Loucy (cell line): ENCODE measurements at regions not wholly inside any gene's neighbourhood (a gene's known extent, or its start where the extent isn't known, plus 50 kb on each side); places are given as distances from the start of the nearest gene placed in this dataset.

Experiments used
- H2AFZ ChIP-seq: fragments of 200-600 bp; sonication (generic); 2 replicates; pipeline ENCODE4 v1.6.0; 2016; ENCODE audit warnings: antibody characterized with exemption, mild to moderate bottlenecking, low read length, moderate library complexity
- H3F3A ChIP-seq: fragments of 200-600 bp; 2 replicates; pipeline ENCODE4 v1.6.0; 2016; ENCODE audit warnings: antibody characterized with exemption, low read depth, mild to moderate bottlenecking
- H3K27me3 ChIP-seq: fragments of 200-600 bp; sonication (generic); 2 replicates; pipeline ENCODE4 v1.6.1; 2014; ENCODE audit warnings: low read length, mild to moderate bottlenecking; ENCODE audit not compliant: insufficient read depth, poor library complexity, severe bottlenecking
- H3K36me3 ChIP-seq: fragments of 200-600 bp; sonication (generic); 2 replicates; pipeline ENCODE4 v1.6.1; 2016; ENCODE audit warnings: low read length; ENCODE audit not compliant: insufficient read depth
- H3K4me1 ChIP-seq: fragments of 200-600 bp; sonication (generic); 2 replicates; pipeline ENCODE4 v1.5.1; 2014; ENCODE audit warnings: low read length, mild to moderate bottlenecking; ENCODE audit not compliant: insufficient read depth, poor library complexity, severe bottlenecking
- H3K4me2 ChIP-seq: fragments of 200-600 bp; sonication (generic); 2 replicates; pipeline ENCODE4 v1.6.0; 2014; ENCODE audit warnings: antibody characterized with exemption, low read length, low read depth, mild to moderate bottlenecking; ENCODE audit not compliant: poor library complexity, severe bottlenecking
- H3K4me3 ChIP-seq: fragments of 200-600 bp; sonication (generic); 2 replicates; pipeline ENCODE4 v1.5.1; 2014; ENCODE audit warnings: low read length, mild to moderate bottlenecking, mixed read lengths; ENCODE audit not compliant: poor library complexity, severe bottlenecking
- H3K79me2 ChIP-seq: fragments of 200-600 bp; sonication (generic); 2 replicates; pipeline ENCODE4 v1.6.1; 2014; ENCODE audit warnings: low read length; ENCODE audit not compliant: insufficient read depth
- H3K9ac ChIP-seq: fragments of 200-600 bp; sonication (generic); 2 replicates; pipeline ENCODE4 v1.6.0; 2014; ENCODE audit warnings: mild to moderate bottlenecking, low read depth, low read length, moderate library complexity; ENCODE audit not compliant: poor library complexity, severe bottlenecking
- H3K9me2 ChIP-seq: fragments of 200-600 bp; sonication (generic); replicated peaks from 2 replicates; pipeline ENCODE4 v1.6.1; 2016; ENCODE audit warnings: low read depth, low read length, mixed read lengths
- H3K9me3 ChIP-seq: fragments of 200-600 bp; sonication (generic); 2 replicates; pipeline ENCODE4 v1.6.1; 2014; ENCODE audit warnings: mild to moderate bottlenecking, antibody characterized with exemption, low read length, low read depth; ENCODE audit not compliant: insufficient read depth
- H4K20me1 ChIP-seq: fragments of 200-600 bp; sonication (generic); 2 replicates; pipeline ENCODE4 v1.6.0; 2014; ENCODE audit warnings: antibody characterized with exemption, low read length, mild to moderate bottlenecking; ENCODE audit not compliant: insufficient read depth, poor library complexity, severe bottlenecking
- CTCF ChIP-seq: fragments of 200-600 bp; sonication (generic); conservative IDR thresholded peaks from 2 replicates; pipeline ENCODE4 v1.5.1; 2014; ENCODE audit warnings: mild to moderate bottlenecking, antibody characterized with exemption, low read length
- EZH2phosphoT487 ChIP-seq: fragments of 200-600 bp; IDR thresholded peaks from 2 replicates; pipeline ENCODE4 v1.6.1; 2018; ENCODE audit warnings: antibody characterized with exemption, mild to moderate bottlenecking, moderate library complexity, borderline replicate concordance

- Histone ChIP-seq H3K4me2 (no peak overlapping the region), H3K27me3 (no peaks in the 10 kb centered on the region), H3F3A (peaks cover 3% of the 10 kb centered on the region; the same call in 1 of the 2 replicates), H3K4me1 (peaks cover 38% of the 10 kb centered on the region), H3K4me3 (no peak overlapping the region), H4K20me1 (no peaks in the 10 kb centered on the region), H3K36me3 (no peaks in the 10 kb centered on the region), H3K9me3 (no peaks in the 10 kb centered on the region), H3K79me2 (no peaks in the 10 kb centered on the region), H3K9ac (no peak overlapping the region), H3K9me2 (no peaks in the 10 kb centered on the region), H2AFZ (no peak overlapping the region)
- TF ChIP-seq EZH2phosphoT487 (no peak), CTCF (no peak)
These were observed 474.0 kb downstream of the FOXO1 start for GRCh38 chr13:40192452-40192851.

GRCh38 chr13:40192858-40193257 lies 473.6 kb downstream of the FOXO1 start:
- no peaks in the 10 kb centered on the region for H3K36me3 ChIP-seq
- H3F3A ChIP-seq, result peaks cover 3% of the 10 kb centered on the region; the same call in 1 of the 2 replicates
- H3K9me2 ChIP-seq, result no peaks in the 10 kb centered on the region
- peaks cover 37% of the 10 kb centered on the region for H3K4me1 ChIP-seq
- no peaks in the 10 kb centered on the region for H3K27me3 ChIP-seq
- TF ChIP-seq CTCF, result no peak
- no peak for TF ChIP-seq EZH2phosphoT487
- H3K9me3 ChIP-seq, result no peaks in the 10 kb centered on the region
- no peak overlapping the region for H3K4me2 ChIP-seq
- no peak overlapping the region for H3K9ac ChIP-seq
- no peaks in the 10 kb centered on the region for H4K20me1 ChIP-seq
- no peak overlapping the region for H2AFZ ChIP-seq
- H3K4me3 ChIP-seq, result no peak overlapping the region
- H3K79me2 ChIP-seq, result no peaks in the 10 kb centered on the region

GRCh38 chr13:40193286-40194223 lies 472.9 kb downstream of the FOXO1 start:
- H3K4me2 ChIP-seq, result no peak overlapping the region
- peaks cover 37% of the 10 kb centered on the region for H3K4me1 ChIP-seq
- H3K79me2 ChIP-seq, result no peaks in the 10 kb centered on the region
- H3K9me2 ChIP-seq, result no peaks in the 10 kb centered on the region
- H2AFZ ChIP-seq, result no peak overlapping the region
- H3K36me3 ChIP-seq, result no peaks in the 10 kb centered on the region
- no peaks in the 10 kb centered on the region for H3K27me3 ChIP-seq
- TF ChIP-seq EZH2phosphoT487, result no peak
- no peak for TF ChIP-seq CTCF
- no peaks in the 10 kb centered on the region for H3K9me3 ChIP-seq
- no peak overlapping the region for H3K9ac ChIP-seq
- no peak overlapping the region for H3K4me3 ChIP-seq
- no peaks in the 10 kb centered on the region for H4K20me1 ChIP-seq
- peaks cover 3% of the 10 kb centered on the region; the same call in 1 of the 2 replicates for H3F3A ChIP-seq
